ENCODE measurements at regions not wholly inside any gene's neighbourhood (a gene's known extent, or its start where the extent isn't known, plus 50 kb on each side); places are given as distances from the start of the nearest gene placed in this dataset.

DNA sequence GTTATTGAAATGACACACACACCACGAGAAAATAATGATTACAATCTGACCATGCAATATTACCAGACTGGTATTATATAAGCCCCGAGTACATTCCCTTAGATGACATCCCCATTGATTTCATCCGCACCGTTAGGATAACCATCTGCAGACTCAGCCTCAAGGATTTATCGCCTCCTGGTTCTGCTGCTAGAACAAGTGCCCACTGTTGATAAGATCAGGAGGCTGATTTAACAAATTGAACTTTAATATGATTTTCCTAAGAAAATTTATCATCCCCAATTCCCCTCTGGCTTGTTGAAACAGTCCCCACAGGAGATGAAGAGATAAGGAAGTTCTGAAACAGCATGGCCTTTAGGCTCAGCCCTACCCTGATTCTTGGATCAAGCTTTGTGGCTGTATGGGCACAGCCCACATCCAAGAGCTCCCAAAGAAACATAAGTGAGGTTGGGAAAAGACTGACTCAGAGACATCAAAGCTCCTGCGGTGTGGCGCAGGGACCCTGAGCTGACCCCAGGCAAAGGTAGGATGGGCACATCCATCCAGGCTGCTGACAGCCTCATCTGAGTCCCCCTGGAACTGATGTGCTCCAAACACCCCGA is 59.2 kb upstream of the CHCHD3 start:
- TF ChIP-seq POLR2A (IDR thresholded peaks at IDR 0.05; ENCODE audit: low read length) (no peak), GATA1 (IDR thresholded peaks at IDR 0.05; ENCODE audit: low read depth, low read length) (no peak)

Measured in erythroblast (primary cell).